NCI-H2107 treated with DMSO at 0.1 percent for 48 hours (cell line): ENCODE measurements at regions not wholly inside any gene's neighbourhood (a gene's known extent, or its start where the extent isn't known, plus 50 kb on each side); places are given as distances from the start of the nearest gene placed in this dataset.
A peak's percentile ranks its signal among the peaks of the same experiment; 100 is the strongest.

ENCODE experiments used
- DNase-seq: peaks from one replicate; lab custom pipeline; 2025; ENCODE audit not compliant: unreplicated experiment; lab: John Stamatoyannopoulos, UW

DNA sequence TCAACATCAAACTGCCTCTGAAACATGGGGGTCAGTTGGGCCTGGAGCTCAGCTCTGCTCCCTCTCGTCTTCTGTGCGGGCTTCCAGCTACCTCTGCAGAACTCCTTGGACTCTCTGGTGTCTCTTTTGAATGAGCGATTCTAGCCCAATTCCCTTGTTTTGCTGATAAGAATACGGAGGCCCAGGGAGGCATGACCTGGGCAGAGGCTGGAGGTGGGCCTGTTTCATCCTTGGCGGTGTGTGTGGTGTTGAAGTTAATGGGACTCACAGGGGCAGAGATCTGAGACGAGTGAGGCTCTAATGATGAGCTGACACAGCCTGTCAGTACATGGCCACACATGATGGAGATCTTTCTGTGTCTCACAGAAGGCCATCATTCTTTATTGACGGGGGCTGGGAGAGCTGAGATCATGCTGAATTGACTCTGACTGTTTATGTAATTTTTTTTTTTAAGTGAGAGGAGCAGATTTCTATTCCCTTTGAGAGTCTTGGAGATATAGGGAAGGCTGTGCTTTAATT is 134.5 kb downstream of the URB2 start:
- DNase-seq = no peak

DNA sequence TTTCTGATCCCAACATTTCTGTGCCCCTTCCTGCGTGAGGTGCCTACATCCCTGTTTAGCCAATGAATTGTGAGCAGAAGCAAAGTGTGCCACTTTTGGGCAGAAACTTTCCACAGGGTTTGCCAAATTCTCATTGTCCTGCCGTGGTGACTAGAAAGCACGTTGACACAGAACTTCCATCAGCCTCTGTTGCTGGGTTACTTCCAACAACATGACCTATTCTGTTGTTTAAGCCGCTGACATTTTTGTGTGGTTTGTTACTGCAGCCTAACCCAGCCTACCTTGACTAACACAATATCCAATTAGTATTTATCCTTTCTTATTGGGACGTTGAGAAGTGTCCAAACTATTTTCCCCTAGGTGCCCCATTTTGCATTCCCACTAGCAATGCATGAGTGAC is 136.8 kb downstream of the URB2 start:
- no peak for DNase-seq

- peak; percentile 96 for DNase-seq
Observed at GRCh38 chr1:229768232-229768631, 142.2 kb downstream of the URB2 start.

DNA sequence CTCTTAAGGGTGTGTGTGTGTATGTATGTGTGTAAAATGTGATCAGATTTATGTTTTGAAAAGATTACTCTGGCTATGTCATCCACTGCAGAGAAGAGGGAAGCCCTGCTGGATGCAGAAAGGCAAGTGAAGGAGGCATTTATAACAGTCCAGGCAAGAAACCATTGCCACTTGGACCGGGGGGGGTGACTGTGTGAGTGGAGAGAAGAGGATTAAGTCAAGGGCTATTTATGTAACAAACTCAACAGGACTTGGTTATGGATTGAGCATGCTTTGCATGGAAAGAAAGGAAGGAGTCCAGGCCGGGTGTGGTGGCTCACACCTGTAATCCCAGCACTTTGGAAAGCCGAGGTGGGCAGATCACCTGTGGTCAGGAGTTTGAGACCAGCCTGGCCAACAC is 143.0 kb downstream of the URB2 start:
- peak; percentile 93 for DNase-seq

GRCh38 chr1:229769809-229770208 is 143.8 kb downstream of the URB2 start:
- no peak for DNase-seq

DNA sequence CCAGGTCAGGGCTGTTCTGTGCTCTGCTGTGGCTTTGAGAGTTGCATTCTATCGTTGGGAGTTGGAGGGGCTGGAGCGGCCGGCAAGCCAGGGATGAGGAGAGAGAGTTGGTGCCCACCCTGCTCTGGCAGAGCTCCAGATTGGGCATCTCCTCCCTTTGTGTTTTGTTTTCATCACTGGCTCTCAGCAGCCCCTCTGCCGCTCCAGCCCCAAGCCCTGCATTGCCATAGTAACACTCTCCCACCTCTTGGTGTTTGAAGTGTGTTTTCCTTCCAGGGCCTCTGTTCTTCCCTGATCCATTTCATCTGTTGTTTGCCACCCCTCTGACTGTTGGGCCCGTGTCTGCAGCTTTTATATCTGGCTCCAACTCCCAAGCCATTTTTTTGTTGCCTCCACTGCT is 152.7 kb downstream of the URB2 start:
- DNase-seq = no peak

- DNase-seq = peak; percentile 21
Observed at GRCh38 chr1:229781453-229781852, 155.4 kb downstream of the URB2 start.

DNA sequence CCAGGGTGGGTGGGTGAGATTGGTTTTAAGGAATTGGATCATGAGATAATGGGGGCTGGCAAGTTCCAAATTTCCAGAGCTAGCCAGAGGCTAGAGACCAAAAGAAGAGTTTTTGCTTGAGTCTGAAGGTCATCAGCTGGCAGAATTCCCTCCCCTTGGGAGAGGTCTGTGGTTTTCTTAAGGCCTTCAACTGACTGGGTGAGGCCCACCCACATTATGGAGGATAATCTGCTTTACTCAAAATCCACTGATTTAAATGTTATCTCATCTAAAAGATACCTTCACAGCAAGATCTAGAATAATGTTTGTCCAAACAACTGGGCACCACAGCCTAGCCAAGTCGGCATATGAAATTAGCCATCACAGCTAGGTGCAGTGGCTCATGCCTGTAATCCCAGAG is 156.4 kb downstream of the URB2 start:
- DNase-seq = no peak

DNA sequence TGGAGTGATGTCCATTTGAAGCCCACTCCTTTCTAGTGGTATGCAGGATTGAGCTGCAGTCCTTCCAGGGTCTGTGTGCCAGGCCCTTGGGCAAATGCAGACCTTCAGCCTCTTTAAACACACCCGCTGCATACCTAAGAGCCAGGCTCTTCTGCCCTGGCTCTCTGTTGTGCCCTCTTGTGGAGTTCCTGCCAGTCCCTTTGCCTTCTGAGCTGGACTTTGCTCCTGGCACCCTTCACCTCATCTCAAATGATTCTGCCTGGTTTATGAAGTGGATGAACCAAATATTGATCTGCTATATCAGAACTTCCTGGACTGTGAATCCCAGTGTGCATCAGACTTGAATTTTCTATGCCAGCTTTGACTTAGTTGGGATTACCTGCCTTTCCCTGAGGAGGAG is 158.8 kb downstream of the URB2 start:
- DNase-seq = no peak

DNA sequence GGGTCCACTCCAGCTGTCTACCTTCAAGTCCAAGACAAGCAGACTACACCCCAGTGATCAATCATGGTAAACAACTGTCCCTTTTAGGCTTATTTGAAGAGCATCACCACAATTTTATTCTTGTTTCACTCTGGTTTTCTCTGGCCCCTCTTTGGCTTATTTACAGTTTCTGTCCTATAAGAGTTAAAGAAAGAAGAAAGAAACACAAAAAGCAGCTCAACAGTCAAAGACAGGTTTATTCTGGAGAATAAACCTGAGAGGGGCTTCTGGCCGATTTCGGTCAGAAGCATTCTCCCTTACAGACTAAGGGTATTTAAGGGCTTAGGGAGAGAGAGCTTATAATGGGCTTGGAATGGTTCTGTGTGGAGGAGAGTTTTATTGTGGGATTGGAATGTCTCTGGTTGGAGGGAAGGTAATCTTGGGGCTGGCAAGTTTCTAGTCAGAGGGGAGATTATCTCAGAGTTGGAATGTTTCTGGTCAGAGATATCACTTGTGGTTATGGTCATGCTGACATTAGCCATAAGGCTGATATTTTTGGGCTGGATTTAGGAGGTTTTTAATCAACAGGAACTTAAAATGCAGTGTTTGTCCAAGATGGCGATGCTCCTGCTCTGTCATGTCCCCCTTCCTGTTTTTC is 161.0 kb downstream of the URB2 start:
- DNase-seq = no peak

GRCh38 chr1:229788004-229788403 is 162.0 kb downstream of the URB2 start:
- DNase-seq = no peak

GRCh38 chr1:229792012-229792975 is 166.2 kb downstream of the URB2 start:
- DNase-seq = no peak

DNA sequence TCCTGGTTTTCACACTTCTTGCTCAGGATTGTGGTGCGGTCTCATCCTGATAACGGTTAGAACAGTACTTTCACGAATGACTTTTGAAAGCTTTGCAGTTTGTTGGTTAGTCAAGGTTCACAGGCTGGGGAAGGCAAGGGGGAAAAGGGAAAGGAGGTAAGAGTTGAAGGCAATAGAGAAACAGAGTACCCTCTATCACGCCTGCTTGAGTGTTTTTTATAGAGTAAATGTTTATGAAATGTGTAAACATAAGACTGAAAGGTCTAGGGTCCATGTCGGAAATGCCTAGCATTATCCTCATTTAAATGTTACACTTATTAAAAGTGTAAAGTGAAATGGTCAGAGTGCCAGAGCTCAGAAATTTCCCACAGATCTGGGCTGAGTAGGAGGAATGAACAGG is 167.4 kb downstream of the URB2 start:
- DNase-seq = no peak

- DNase-seq = no peak
Observed at GRCh38 chr1:229798558-229798957, 172.5 kb downstream of the URB2 start.

GRCh38 chr1:229803626-229804217 is 177.7 kb downstream of the URB2 start:
- DNase-seq = peak; percentile 14

DNA sequence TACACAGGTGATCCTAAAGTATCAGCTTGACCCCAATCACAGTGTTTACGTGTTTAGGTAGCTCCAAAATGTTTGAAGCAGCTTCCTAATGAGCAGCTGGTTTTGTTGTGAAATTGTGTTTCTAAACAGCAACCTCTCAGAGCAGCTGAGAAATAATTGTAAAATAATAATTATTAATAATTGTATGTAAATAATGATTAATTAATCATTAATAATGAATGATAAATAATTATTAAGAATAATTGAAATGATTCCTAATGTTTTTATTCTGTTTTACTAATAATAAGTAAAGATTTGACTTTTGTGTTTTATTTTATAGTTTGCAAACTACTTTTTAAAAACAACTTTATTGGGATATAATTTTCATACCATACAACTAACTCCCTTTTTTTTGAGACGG is 182.2 kb downstream of the URB2 start:
- no peak for DNase-seq

DNA sequence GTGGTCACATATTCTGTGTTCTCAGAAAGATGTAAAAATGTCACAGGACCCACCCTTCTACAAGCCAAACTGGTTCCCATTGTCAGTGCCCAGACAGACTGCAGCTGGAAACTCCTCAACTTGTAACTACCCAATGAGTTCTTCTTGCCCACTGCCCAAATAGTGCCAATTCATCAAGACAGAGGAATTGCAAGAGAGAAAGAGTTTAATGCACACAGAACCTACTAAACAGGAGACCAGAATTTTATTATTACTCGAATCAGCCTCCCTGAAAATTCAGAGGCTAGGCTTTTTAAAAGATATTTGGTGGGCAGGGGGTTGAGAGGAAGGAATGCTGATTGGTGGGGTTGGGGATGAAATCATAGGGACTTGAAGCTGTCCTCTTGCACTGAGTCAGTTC is 184.1 kb downstream of the URB2 start:
- no peak for DNase-seq

DNA sequence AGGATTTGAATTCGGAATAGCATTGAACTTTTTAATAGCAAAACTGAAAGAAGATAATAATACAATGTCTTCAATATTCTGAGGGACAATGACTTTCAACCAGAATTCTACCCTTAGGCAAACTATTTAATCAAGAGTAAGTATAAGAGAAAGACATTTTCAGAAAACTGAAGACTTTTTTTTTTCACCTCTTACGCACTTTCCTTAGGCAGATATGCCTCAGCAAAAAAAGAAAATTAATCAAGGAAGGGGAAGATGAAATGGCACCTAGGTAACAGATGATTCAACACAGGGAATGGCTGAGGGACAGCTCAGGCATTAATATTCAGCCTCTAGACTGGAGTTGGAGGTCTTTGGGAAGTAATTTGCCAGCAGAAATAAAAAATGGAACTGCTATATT is 184.9 kb downstream of the URB2 start:
- no peak for DNase-seq

GRCh38 chr1:229812148-229812547 is 186.1 kb downstream of the URB2 start:
- DNase-seq = no peak

GRCh38 chr1:229812693-229813092 is 186.6 kb downstream of the URB2 start:
- DNase-seq = no peak

DNA sequence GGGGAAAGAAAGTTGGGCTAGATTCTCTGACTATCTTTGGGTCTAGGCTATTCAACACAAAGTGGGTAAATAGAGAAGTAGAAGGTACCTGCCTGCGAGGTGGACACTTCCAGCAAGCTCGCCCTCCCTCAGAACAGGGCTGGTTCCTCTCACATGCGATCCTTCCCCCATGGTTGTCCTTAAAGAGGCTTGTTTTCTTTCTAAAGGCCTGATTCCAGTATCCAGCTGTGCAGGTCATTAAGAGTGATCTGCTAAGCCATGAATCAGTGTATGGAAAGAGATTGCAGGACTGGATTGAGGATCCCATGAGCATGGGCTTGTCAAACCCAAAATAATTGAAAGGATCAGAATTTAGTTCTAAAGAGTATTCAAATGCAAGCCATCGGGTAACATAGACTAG is 189.0 kb downstream of the URB2 start:
- no peak for DNase-seq

DNA sequence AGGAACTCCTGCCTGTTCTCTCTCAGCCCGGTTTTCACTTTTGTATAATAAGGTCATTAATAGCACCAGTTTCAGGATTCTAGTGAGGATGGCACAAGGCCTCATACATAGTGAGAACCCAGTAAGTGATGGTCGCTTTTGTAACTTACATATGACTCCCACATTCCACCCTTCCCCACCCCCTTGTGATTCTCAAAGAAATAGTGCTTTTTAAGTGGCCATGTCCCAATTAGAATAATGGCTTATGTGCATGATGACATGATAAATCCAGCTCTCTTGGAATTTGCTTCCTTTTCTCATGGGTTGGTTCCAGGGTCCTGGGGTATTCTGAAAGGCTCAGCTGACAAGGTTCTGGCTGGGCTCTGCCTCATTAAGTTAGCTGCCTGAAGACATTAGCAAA is 189.9 kb downstream of the URB2 start:
- DNase-seq = no peak
